Esophagus squamous epithelium (tissue), 5 donors: ENCODE measurements at regions not wholly inside any gene's neighbourhood (a gene's known extent, or its start where the extent isn't known, plus 50 kb on each side); places are given as distances from the start of the nearest gene placed in this dataset.

ENCODE experiments used
- DNase-seq: peaks from one replicate; lab custom pipeline; 2025; lab: John Stamatoyannopoulos, UW
- H3K27ac ChIP-seq, 4 donors: fragments of 200-600 bp; sonication (generic); one replicate each; pipeline ENCODE4 v1.5.1; 2016 to 2019; ENCODE audit warnings: mild to moderate bottlenecking in 1 of 4
- H3K27me3 ChIP-seq, 4 donors: fragments of 200-600 bp; sonication (generic); 1 replicate in 3 of 4; 2 replicates in 1 of 4; pipeline versions ENCODE4 v1.5.1 to v1.6.0; 2017 to 2021; ENCODE audit warnings: antibody characterized with exemption in 1 of 4
- H3K36me3 ChIP-seq, 3 donors: fragments of 200-600 bp; sonication (generic); one replicate each; pipeline ENCODE4 v1.5.1; 2016 to 2019
- H3K4me1 ChIP-seq, 3 donors: fragments of 200-600 bp; sonication (generic); one replicate each; pipeline ENCODE4 v1.5.1; 2017 to 2019
- H3K4me3 ChIP-seq, 4 donors: fragments of 200-600 bp; sonication (generic); 1 replicate in 3 of 4; 2 replicates in 1 of 4; pipeline ENCODE4 v1.5.1; 2016 to 2019; ENCODE audit warnings: mild to moderate bottlenecking in 2 of 4, moderate library complexity in 1 of 4
- H3K9me3 ChIP-seq, 3 donors: fragments of 200-600 bp; sonication (generic); one replicate each; pipeline ENCODE4 v1.5.1; 2016 to 2019
- CTCF ChIP-seq, 6 experiments: fragments of 450-650 bp in 4 of 6; fragments of 200-600 bp in 2 of 6; sonication (generic) in 2 of 6; IDR thresholded peaks; one replicate each; pipeline ENCODE4 v1.5.1; 2016 to 2019; ENCODE audit warnings: antibody characterized with exemption in 6 of 6, mild to moderate bottlenecking in 4 of 6, moderate library complexity in 4 of 6
- POLR2A ChIP-seq, 4 donors: fragments of 450-650 bp; IDR thresholded peaks; one replicate each; pipeline ENCODE4 v1.6.1; 2017; ENCODE audit warnings: antibody characterized with exemption in 4 of 4, mild to moderate bottlenecking in 4 of 4, moderate library complexity in 3 of 4
- WGBS, 2 donors: methylation state at CpG; one replicate each; pipeline ENCODE4 v1.1.5; 2018; 5-methylcytosine and 5-hydroxymethylcytosine counted together
- intact Hi-C: fragments of 100-400 bp; cut with DNase I; formaldehyde crosslinking; loops from one replicate; pipeline ENCODE4 v1.15.0; 2022
- donor health status: DM: yes; HTN: yes; CAD: no.

- TF ChIP-seq POLR2A (IDR thresholded peaks at IDR 0.05) (no peak), CTCF (IDR thresholded peaks at IDR 0.05) (no peak)
- Histone ChIP-seq H3K4me1 (no peaks in the 10 kb centered on the region), H3K9me3 (no peaks in the 10 kb centered on the region), H3K36me3 (no peaks in the 10 kb centered on the region), H3K27ac (no peak overlapping the region), H3K4me3 (no peak overlapping the region), H3K27me3 (peaks cover 0 to 25% (median 0%) of the 10 kb centered on the region in 4 donors)
- 77 to 83% methylated on average over 4 of the region's 4 CpGs for WGBS, 2 donors
- DNase-seq, result no peak
- intact Hi-C loops, result no loop called here
These were observed 85.9 kb downstream of the C16orf95 start for GRCh38 chr16:87231295-87231694.

GRCh38 chr16:87231911-87232310, 85.3 kb downstream of the C16orf95 start:
- Histone ChIP-seq H3K4me1 (no peaks in the 10 kb centered on the region), H3K36me3 (no peaks in the 10 kb centered on the region), H3K9me3 (no peaks in the 10 kb centered on the region), H3K4me3 (no peak overlapping the region), H3K27me3 (peaks cover 0 to 31% (median 0%) of the 10 kb centered on the region in 4 donors), H3K27ac (no peak overlapping the region)
- intact Hi-C loops, result no loop called here
- no peak for TF ChIP-seq POLR2A (IDR thresholded peaks at IDR 0.05)
- 83 to 100% methylated on average over 1 of the region's 1 CpG for WGBS, 2 donors
- DNase-seq, result no peak

- intact Hi-C loops, result no loop called here
- WGBS, 2 donors, result 68 to 74% methylated on average over 7 to 9 of the region's 10 CpGs
- H3K27ac ChIP-seq, result no peak overlapping the region
- H3K9me3 ChIP-seq, result no peaks in the 10 kb centered on the region
- H3K36me3 ChIP-seq, result no peaks in the 10 kb centered on the region
- peaks cover 0 to 34% (median 0%) of the 10 kb centered on the region in 4 donors for H3K27me3 ChIP-seq
- peaks cover 0 to 8% (median 0%) of the 10 kb centered on the region in 3 donors for H3K4me1 ChIP-seq
- no peak for DNase-seq
- H3K4me3 ChIP-seq, result no peak overlapping the region
- no peak for TF ChIP-seq POLR2A (IDR thresholded peaks at IDR 0.05)
- peak in 1 of 6 experiments; percentile 14 for TF ChIP-seq CTCF (IDR thresholded peaks at IDR 0.05)
These were observed 83.3 kb downstream of the C16orf95 start for GRCh38 chr16:87233928-87234327.

GRCh38 chr16:87234601-87235000, 82.6 kb downstream of the C16orf95 start:
- Histone ChIP-seq H3K36me3 (no peaks in the 10 kb centered on the region), H3K27me3 (peaks cover 0 to 34% (median 0%) of the 10 kb centered on the region in 4 donors), H3K4me3 (no peak overlapping the region), H3K27ac (no peak overlapping the region), H3K9me3 (no peaks in the 10 kb centered on the region), H3K4me1 (peaks cover 0 to 8% (median 0%) of the 10 kb centered on the region in 3 donors)
- intact Hi-C loops, result no loop called here
- DNase-seq, result no peak
- WGBS, 2 donors, result 67 to 88% methylated on average over 3 to 6 of the region's 8 CpGs
- TF ChIP-seq POLR2A (IDR thresholded peaks at IDR 0.05) (no peak), CTCF (IDR thresholded peaks at IDR 0.05) (no peak)

GRCh38 chr16:87235810-87236515, 81.2 kb downstream of the C16orf95 start:
- WGBS, 2 donors, result 55 to 79% methylated on average over 8 to 11 of the region's 15 CpGs
- no peak for DNase-seq
- H3K9me3 ChIP-seq, result no peaks in the 10 kb centered on the region
- H3K27ac ChIP-seq, result no peak overlapping the region
- H3K27me3 ChIP-seq, result peaks cover 0 to 34% (median 0%) of the 10 kb centered on the region in 4 donors
- H3K4me3 ChIP-seq, result no peak overlapping the region
- TF ChIP-seq POLR2A (IDR thresholded peaks at IDR 0.05) (no peak), CTCF (IDR thresholded peaks at IDR 0.05) (peak in 1 of 6 experiments; percentile 2)
- peaks cover 0 to 14% (median 0%) of the 10 kb centered on the region in 3 donors for H3K4me1 ChIP-seq
- H3K36me3 ChIP-seq, result no peaks in the 10 kb centered on the region
- intact Hi-C loops, result no loop called here
